GM23338 (cell line): ENCODE measurements at regions not wholly inside any gene's neighbourhood (a gene's known extent, or its start where the extent isn't known, plus 50 kb on each side); places are given as distances from the start of the nearest gene placed in this dataset.

Experiments
- ATAC-seq: fragments of 200-7000 bp; cut with Tn5 transposase; 3 replicates; pipeline ENCODE4 v1.9.1; 2020
- DNase-seq: peaks from one replicate; pipeline ENCODE4 v3.0.0-alpha.2; 2015; ENCODE audit warnings: low spot score
- H2AFZ ChIP-seq: fragments of 200-600 bp; sonication (generic); 2 replicates; pipeline ENCODE4 v1.8.0; 2016; ENCODE audit warnings: antibody characterized with exemption, mild to moderate bottlenecking, moderate library complexity
- H3F3A ChIP-seq: fragments of 200-600 bp; sonication (generic); replicated peaks from 2 replicates; pipeline ENCODE4 v1.8.0; 2017; ENCODE audit warnings: antibody characterized with exemption, mixed run types, low read depth
- H3K27ac ChIP-seq: fragments of 200-600 bp; sonication (generic); 2 replicates; pipeline ENCODE4 v1.6.1; 2016; ENCODE audit warnings: low read depth
- H3K27me3 ChIP-seq: fragments of 200-600 bp; sonication (generic); 2 replicates; pipeline ENCODE4 v1.8.0; 2016; ENCODE audit warnings: mild to moderate bottlenecking, mixed run types, moderate library complexity; ENCODE audit not compliant: insufficient read depth
- H3K36me3 ChIP-seq: fragments of 200-600 bp; sonication (generic); 2 replicates; pipeline ENCODE4 v1.8.0; 2016; ENCODE audit warnings: mild to moderate bottlenecking; ENCODE audit not compliant: insufficient read depth
- H3K4me1 ChIP-seq: fragments of 200-600 bp; sonication (generic); 2 replicates; pipeline ENCODE4 v1.8.0; 2016; ENCODE audit warnings: mild to moderate bottlenecking, moderate library complexity; ENCODE audit not compliant: insufficient read depth
- H3K4me2 ChIP-seq: fragments of 200-600 bp; sonication (generic); 2 replicates; pipeline ENCODE4 v1.7.1; 2017; ENCODE audit warnings: mixed run types
- H3K4me3 ChIP-seq: fragments of 200-600 bp; sonication (generic); 2 replicates; pipeline ENCODE4 v1.6.1; 2016; ENCODE audit warnings: mixed run types
- H3K79me2 ChIP-seq: fragments of 200-600 bp; sonication (generic); replicated peaks from 2 replicates; pipeline ENCODE4 v1.8.0; 2017; ENCODE audit warnings: mild to moderate bottlenecking; ENCODE audit not compliant: insufficient read depth
- H3K9me2 ChIP-seq: fragments of 200-600 bp; sonication (generic); 2 replicates; pipeline ENCODE4 v1.8.0; 2017; ENCODE audit not compliant: insufficient read depth
- H4K20me1 ChIP-seq: fragments of 200-600 bp; sonication (generic); replicated peaks from 2 replicates; pipeline ENCODE4 v1.8.0; 2017; ENCODE audit warnings: mild to moderate bottlenecking; ENCODE audit not compliant: insufficient read depth
- H3K27ac Mint-ChIP-seq: 2 replicates; pipeline ENCODE4 v1.8.0; 2020; ENCODE audit warnings: inconsistent platforms, mild to moderate bottlenecking, moderate library complexity, mixed read lengths
- H3K27me3 Mint-ChIP-seq: 3 replicates; pipeline ENCODE4 v1.8.0; 2022; ENCODE audit warnings: low read depth, mild to moderate bottlenecking, moderate library complexity, mixed read lengths, inconsistent platforms; ENCODE audit not compliant: insufficient read depth, poor library complexity
- H3K36me3 Mint-ChIP-seq: 3 replicates; pipeline ENCODE4 v1.8.0; 2021; ENCODE audit warnings: low read depth, mild to moderate bottlenecking, inconsistent platforms, moderate library complexity, mixed read lengths
- H3K4me1 Mint-ChIP-seq: 3 replicates; pipeline ENCODE4 v1.8.0; 2020; ENCODE audit warnings: mild to moderate bottlenecking, inconsistent platforms, mixed read lengths
- H3K4me3 Mint-ChIP-seq: 3 replicates; pipeline ENCODE4 v1.8.0; 2021; ENCODE audit warnings: moderate library complexity, mild to moderate bottlenecking, inconsistent platforms, mixed read lengths
- H3K9me3 Mint-ChIP-seq: 3 replicates; pipeline ENCODE4 v1.8.0; 2020; ENCODE audit warnings: moderate library complexity, mild to moderate bottlenecking, inconsistent platforms, mixed read lengths
- POLR2AphosphoS5 ChIP-seq: IDR thresholded peaks from 2 replicates; pipeline ENCODE4 v1.6.1; 2016; ENCODE audit warnings: antibody characterized with exemption, low read depth
- STAT1 ChIP-seq: IDR thresholded peaks from one replicate; pipeline ENCODE4 v1.6.1; 2016; ENCODE audit warnings: antibody characterized with exemption; ENCODE audit not compliant: unreplicated experiment
- TF ChIP-seq, protein P1 (sequence below): fragments of 250-450 bp; sonication (Bioruptor Pico); IDR thresholded peaks from 2 replicates; pipeline ENCODE4 v1.5.0; 2020; ENCODE audit warnings: mild to moderate bottlenecking, moderate library complexity
- TF ChIP-seq, protein P2 (sequence below), 2 experiments: fragments of 200-600 bp in 1 of 2; sonication (generic) in 1 of 2; conservative IDR thresholded peaks; 2 replicates each; pipeline versions ENCODE4 v1.5.1 to v1.6.1; 2016 to 2017; ENCODE audit warnings: antibody characterized with exemption in 2 of 2, low read depth in 2 of 2, mild to moderate bottlenecking in 2 of 2, moderate library complexity in 1 of 2
- TF ChIP-seq, protein P3 (sequence below): IDR thresholded peaks from one replicate; pipeline ENCODE4 v1.6.1; 2018; ENCODE audit warnings: antibody characterized with exemption; ENCODE audit not compliant: unreplicated experiment

DNA sequence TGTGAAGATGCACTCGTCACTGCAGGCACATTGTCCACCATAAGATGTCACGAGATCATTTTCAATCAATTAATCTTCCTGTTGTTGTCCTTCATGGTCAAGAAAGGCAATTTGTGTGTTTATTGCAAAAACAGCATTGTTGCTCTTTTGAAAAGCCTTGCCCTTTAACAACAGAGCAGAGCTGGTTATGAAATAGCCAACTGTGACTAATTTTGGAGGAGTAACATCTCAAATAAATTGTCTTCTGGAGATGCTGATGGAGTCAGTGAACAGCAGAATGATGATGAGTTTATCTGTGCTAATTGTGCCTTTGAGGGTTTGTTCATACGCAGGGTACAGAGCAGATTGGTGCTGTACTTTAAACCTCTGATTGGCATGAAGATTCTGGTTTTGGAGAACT is 88.3 kb upstream of the E2F7 start (continued):
- TF ChIP-seq, protein P1, sequence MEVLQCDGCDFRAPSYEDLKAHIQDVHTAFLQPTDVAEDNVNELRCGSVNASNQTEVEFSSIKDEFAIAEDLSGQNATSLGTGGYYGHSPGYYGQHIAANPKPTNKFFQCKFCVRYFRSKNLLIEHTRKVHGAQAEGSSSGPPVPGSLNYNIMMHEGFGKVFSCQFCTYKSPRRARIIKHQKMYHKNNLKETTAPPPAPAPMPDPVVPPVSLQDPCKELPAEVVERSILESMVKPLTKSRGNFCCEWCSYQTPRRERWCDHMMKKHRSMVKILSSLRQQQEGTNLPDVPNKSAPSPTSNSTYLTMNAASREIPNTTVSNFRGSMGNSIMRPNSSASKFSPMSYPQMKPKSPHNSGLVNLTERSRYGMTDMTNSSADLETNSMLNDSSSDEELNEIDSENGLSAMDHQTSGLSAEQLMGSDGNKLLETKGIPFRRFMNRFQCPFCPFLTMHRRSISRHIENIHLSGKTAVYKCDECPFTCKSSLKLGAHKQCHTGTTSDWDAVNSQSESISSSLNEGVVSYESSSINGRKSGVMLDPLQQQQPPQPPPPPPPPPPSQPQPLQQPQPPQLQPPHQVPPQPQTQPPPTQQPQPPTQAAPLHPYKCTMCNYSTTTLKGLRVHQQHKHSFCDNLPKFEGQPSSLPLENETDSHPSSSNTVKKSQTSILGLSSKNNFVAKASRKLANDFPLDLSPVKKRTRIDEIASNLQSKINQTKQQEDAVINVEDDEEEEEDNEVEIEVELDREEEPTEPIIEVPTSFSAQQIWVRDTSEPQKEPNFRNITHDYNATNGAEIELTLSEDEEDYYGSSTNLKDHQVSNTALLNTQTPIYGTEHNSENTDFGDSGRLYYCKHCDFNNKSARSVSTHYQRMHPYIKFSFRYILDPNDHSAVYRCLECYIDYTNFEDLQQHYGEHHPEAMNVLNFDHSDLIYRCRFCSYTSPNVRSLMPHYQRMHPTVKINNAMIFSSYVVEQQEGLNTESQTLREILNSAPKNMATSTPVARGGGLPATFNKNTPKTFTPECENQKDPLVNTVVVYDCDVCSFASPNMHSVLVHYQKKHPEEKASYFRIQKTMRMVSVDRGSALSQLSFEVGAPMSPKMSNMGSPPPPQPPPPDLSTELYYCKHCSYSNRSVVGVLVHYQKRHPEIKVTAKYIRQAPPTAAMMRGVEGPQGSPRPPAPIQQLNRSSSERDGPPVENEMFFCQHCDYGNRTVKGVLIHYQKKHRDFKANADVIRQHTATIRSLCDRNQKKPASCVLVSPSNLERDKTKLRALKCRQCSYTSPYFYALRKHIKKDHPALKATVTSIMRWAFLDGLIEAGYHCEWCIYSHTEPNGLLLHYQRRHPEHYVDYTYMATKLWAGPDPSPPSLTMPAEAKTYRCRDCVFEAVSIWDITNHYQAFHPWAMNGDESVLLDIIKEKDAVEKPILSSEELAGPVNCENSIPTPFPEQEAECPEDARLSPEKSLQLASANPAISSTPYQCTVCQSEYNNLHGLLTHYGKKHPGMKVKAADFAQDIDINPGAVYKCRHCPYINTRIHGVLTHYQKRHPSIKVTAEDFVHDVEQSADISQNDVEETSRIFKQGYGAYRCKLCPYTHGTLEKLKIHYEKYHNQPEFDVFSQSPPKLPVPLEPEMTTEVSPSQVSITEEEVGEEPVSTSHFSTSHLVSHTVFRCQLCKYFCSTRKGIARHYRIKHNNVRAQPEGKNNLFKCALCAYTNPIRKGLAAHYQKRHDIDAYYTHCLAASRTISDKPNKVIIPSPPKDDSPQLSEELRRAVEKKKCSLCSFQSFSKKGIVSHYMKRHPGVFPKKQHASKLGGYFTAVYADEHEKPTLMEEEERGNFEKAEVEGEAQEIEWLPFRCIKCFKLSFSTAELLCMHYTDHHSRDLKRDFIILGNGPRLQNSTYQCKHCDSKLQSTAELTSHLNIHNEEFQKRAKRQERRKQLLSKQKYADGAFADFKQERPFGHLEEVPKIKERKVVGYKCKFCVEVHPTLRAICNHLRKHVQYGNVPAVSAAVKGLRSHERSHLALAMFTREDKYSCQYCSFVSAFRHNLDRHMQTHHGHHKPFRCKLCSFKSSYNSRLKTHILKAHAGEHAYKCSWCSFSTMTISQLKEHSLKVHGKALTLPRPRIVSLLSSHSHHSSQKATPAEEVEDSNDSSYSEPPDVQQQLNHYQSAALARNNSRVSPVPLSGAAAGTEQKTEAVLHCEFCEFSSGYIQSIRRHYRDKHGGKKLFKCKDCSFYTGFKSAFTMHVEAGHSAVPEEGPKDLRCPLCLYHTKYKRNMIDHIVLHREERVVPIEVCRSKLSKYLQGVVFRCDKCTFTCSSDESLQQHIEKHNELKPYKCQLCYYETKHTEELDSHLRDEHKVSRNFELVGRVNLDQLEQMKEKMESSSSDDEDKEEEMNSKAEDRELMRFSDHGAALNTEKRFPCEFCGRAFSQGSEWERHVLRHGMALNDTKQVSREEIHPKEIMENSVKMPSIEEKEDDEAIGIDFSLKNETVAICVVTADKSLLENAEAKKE (CRISPR knock-in tag) = no peak
- no peak for TF ChIP-seq STAT1
- TF ChIP-seq POLR2AphosphoS5 = no peak

DNA sequence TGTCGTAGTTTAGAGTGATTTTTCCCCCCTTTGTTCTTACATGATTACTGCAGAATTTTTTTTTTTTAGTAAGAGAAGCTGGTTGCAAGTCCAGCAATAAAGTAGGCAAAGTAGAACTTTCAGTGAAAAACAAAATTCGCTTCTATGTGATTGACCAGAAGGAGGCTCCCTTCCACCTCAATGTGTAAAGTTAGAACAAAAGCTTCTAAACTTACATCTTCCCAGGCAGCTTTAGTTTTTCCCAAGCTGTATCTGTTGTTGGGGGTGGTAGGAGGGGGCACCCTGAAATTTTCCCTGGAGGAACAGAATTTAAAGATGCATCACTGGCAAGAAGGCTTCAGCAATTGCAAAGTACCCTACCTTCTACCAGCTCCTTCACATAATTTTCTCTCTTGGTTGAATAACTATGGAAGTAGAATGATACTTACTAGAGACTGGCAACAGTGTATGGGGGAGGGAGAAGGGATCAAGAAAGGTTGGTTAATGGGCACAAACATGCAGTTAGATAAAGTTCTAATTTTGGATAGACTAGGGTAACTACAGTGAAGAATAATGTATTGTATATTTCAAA is 87.3 kb upstream of the E2F7 start:
- no peaks in the 10 kb centered on the region for H3F3A ChIP-seq
- peak; percentile 75 for ATAC-seq

More for the DNA sequence above, 87.3 kb upstream of the E2F7 start:
- Mint-ChIP-seq H3K4me1 (peaks cover 6% of the 10 kb centered on the region; the same call in 2 of the 3 replicates), H3K4me3 (no peak overlapping the region), H3K27me3 (no peaks in the 10 kb centered on the region), H3K36me3 (no peaks in the 10 kb centered on the region), H3K9me3 (no peaks in the 10 kb centered on the region), H3K27ac (no peak overlapping the region; the same call in 1 of the 2 replicates)
- Histone ChIP-seq H3K36me3 (no peaks in the 10 kb centered on the region), H3K79me2 (no peaks in the 10 kb centered on the region), H4K20me1 (no peaks in the 10 kb centered on the region), H3K4me1 (no peaks in the 10 kb centered on the region; the same call in 1 of the 2 replicates), H3K9me2 (no peaks in the 10 kb centered on the region; the same call in 1 of the 2 replicates), H3K4me3 (no peak overlapping the region), H3K27ac (no peak overlapping the region), H2AFZ (no peak overlapping the region), H3K27me3 (no peaks in the 10 kb centered on the region), H3K4me2 (no peak overlapping the region)
- DNase-seq = peak; percentile 79
- TF ChIP-seq, protein P2, sequence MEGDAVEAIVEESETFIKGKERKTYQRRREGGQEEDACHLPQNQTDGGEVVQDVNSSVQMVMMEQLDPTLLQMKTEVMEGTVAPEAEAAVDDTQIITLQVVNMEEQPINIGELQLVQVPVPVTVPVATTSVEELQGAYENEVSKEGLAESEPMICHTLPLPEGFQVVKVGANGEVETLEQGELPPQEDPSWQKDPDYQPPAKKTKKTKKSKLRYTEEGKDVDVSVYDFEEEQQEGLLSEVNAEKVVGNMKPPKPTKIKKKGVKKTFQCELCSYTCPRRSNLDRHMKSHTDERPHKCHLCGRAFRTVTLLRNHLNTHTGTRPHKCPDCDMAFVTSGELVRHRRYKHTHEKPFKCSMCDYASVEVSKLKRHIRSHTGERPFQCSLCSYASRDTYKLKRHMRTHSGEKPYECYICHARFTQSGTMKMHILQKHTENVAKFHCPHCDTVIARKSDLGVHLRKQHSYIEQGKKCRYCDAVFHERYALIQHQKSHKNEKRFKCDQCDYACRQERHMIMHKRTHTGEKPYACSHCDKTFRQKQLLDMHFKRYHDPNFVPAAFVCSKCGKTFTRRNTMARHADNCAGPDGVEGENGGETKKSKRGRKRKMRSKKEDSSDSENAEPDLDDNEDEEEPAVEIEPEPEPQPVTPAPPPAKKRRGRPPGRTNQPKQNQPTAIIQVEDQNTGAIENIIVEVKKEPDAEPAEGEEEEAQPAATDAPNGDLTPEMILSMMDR (conservative IDR thresholded peaks at IDR 0.05; ENCODE audit: low read depth in 2 of 2) = peak; percentile 75 to 78
- TF ChIP-seq, protein P3, sequence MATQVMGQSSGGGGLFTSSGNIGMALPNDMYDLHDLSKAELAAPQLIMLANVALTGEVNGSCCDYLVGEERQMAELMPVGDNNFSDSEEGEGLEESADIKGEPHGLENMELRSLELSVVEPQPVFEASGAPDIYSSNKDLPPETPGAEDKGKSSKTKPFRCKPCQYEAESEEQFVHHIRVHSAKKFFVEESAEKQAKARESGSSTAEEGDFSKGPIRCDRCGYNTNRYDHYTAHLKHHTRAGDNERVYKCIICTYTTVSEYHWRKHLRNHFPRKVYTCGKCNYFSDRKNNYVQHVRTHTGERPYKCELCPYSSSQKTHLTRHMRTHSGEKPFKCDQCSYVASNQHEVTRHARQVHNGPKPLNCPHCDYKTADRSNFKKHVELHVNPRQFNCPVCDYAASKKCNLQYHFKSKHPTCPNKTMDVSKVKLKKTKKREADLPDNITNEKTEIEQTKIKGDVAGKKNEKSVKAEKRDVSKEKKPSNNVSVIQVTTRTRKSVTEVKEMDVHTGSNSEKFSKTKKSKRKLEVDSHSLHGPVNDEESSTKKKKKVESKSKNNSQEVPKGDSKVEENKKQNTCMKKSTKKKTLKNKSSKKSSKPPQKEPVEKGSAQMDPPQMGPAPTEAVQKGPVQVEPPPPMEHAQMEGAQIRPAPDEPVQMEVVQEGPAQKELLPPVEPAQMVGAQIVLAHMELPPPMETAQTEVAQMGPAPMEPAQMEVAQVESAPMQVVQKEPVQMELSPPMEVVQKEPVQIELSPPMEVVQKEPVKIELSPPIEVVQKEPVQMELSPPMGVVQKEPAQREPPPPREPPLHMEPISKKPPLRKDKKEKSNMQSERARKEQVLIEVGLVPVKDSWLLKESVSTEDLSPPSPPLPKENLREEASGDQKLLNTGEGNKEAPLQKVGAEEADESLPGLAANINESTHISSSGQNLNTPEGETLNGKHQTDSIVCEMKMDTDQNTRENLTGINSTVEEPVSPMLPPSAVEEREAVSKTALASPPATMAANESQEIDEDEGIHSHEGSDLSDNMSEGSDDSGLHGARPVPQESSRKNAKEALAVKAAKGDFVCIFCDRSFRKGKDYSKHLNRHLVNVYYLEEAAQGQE = no peak
